Stimulated activated CD4-positive, alpha-beta T cell treated with anti-CD3 and anti-CD28 coated beads, TNF-alpha, amount 100 ng/mL, for 1 hour (primary cell): ENCODE measurements at regions not wholly inside any gene's neighbourhood (a gene's known extent, or its start where the extent isn't known, plus 50 kb on each side); places are given as distances from the start of the nearest gene placed in this dataset.

Experiments used
- DNase-seq, 3 donors: peaks; one replicate each; pipeline ENCODE4 v3.0.0-alpha.2; 2020; ENCODE audit warnings: low read depth in 3 of 3, low spot score in 1 of 3

- no peak for DNase-seq
Observed at GRCh38 chr4:24117975-24118374, 228.1 kb upstream of the PPARGC1A start.

DNA sequence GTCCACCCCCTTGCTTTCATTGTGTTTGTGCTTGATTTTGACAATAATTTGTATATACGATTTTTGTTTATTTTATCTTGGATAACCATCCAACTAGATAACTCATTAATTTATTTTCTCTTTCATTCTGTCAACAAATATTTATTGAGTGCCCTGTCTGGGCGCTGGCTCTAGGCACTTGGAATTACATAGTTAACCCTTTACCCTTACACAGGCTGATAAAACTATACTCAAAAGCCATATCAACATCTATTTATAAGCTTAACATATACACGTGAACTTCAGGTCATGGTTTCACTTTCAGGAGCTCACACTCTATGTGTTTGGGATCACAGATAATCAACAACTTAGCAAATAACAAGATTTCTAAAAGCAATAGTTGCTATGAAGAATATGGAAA lies 226.3 kb upstream of the PPARGC1A start:
- no peak for DNase-seq

- DNase-seq = no peak
Observed at GRCh38 chr4:24114919-24115500, 225.2 kb upstream of the PPARGC1A start.

DNA sequence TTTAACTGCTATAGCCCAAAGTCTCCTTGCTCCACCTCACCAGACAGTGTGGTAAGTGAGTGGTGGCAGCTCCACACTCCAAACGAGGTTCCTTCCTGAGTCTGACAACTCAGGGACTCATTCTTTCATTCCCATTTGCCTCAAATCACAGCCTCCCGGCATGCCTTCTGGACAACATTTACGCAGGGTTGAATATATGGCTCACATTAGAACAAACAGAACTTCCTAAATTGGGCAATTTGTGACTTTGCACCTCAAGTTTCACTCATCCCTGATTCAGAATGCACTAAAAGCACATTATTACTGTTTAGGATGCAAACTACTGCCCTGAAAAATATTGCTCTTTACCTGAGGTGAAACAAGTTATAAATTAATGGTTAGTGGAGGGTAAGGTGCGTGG lies 224.6 kb upstream of the PPARGC1A start:
- DNase-seq = no peak

DNA sequence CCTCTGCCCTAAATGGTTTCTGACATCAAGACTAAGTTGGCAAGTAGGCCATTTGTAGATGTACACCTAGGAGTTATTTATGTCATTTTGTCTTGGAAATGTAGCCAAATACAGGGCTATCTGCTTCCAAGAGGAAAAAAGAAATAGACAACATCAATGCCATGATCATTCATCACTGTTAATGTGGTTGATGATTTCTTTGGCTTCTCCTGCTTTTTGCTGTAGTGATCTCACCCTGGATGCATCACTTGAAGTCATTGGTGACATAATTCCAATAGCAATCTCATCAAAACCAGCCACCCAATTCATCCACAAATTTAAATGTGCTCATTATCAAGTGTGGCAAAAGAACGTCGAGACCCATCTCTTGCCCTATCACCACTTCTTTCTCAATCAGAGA lies 222.6 kb upstream of the PPARGC1A start:
- no peak for DNase-seq

GRCh38 chr4:24108567-24108966 lies 218.7 kb upstream of the PPARGC1A start:
- DNase-seq = no peak

DNA sequence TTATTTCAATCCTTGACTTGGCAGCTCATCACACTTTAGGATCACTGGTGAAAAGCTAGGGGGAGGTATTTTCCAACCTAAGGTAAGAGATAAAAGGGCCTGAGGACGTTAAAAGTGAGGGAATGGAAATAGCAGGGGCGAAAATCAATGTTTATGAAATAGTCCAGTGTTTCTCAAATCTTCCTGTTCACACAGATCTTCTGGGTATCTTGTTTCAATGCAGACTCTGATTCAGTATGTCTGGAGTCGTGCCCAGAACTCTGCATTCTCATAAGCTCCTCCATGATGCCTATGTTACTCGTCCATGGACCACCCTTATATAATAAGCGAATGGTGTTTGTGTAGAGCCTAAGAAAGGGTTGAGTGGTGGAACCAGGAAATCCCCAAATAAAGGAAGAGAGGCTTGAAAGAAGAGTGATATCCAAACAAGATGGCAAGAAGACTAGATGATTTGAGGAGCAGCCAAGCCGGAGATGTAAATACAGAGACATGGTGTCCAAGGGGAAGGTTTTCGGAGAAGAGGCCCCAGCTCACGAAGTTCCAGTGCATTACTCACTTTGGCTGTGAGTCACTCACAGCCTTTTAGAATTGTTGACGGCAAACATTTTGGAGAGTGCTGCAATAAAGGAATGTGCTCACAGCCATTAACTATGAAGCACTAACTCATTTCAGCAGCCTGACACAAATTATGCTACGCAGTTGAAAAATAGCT lies 215.6 kb upstream of the PPARGC1A start:
- DNase-seq = no peak

DNA sequence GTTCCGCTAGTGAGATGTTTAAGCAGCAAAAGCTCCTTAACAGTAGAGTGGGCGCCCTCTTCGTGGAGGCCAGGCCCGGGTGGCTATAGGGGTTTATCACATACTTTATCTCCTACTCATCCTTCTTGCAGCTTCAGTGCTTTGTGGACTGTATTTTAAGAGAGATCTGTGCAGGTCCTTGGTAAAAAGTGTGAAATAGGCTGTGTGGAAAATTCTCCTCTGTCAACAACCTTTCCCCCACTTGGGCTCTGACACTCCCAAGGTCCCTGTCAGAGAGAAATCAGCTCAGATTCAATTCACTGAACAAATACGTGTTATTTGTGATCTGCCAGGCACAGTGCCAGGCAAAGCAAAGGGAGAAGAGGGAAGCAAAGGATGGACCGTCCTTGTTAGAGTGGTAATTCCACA lies 214.3 kb upstream of the PPARGC1A start:
- DNase-seq = no peak

- no peak for DNase-seq
Observed at GRCh38 chr4:24103434-24104157, 213.7 kb upstream of the PPARGC1A start.

DNA sequence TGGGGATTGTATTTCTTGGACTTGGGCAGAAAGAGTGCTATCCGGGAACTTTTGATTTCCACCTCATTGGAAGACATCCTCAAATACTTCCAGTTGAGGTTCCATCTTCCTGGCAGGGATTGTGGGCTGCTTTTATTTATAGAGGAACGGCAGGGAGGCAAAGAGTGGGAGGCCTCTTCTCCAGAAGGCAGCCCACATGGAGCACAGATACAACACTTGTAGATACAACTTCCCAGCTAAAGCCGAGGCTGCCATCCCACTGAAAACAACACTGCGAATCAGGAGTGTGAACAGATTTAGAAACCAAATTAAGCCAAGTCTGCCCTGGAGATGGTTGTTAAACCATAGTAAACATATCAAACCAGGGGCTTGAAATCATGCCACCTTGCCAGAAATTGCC lies 212.8 kb upstream of the PPARGC1A start:
- no peak for DNase-seq

- DNase-seq = no peak
Observed at GRCh38 chr4:24096603-24097002, 206.8 kb upstream of the PPARGC1A start.

DNA sequence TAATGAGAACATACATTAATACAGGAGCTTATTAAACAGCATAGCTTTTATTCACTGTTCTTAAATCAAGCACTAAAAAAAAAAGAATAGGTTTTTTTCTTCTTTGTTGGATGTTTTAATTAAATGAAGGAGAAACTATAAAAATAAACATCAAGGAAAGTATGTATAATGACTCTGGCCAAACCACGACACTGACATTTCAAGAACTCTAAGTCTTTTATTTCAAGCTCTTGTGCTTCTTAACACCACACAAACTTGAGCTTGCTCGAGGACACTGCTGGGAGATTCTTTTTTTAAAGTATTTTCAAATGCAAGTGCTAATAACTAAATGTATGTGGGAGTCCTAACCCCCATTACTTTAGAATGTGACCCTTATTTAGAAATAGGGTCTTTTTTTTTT lies 204.9 kb upstream of the PPARGC1A start:
- no peak for DNase-seq

DNA sequence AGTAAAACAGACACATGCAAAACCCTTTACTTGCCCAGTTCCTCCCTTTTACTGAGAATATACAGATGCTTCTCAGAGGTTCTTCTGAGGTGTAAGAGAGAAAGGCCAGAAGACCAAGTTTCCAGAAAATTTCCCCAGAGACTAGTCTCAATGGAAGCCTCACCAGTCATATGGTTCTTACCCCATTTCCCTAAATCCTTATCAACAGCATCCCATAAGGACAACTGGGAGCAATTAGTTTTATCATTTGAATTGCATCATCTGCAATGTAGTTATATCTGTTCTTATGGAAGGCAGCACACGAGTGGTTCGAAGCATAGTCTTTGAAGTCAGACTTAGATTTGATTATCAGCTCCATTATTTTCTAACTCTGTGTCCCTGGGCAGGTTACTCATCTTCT lies 203.6 kb upstream of the PPARGC1A start:
- DNase-seq = no peak

DNA sequence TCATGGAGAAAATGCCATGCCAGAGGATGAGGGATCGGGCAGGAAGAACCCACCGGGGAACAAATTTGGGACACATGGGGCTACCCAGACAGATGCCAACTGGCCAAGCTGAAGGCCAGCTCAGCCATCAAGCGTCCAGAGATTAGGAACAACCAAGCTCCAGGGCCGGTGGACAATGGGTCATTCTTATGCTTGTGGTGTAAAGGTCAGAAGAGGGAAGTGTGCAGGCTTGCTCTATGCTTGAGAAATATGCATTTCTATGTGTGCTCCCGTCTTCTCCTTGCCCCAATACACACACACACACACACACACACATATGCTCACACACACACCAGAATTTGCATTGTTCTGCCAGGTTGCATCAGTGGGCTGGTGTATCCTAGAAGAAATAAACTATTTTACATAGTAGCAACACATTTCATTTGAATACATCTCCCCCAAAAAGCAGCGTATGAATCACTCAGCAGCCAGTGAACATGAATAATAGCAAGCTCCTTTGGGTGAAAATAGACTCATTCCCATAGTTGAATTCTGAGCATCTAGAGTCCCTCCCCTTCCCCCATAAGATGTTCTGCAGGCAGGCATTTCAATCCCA lies 201.9 kb upstream of the PPARGC1A start:
- DNase-seq = no peak

GRCh38 chr4:24089851-24090534 lies 200.1 kb upstream of the PPARGC1A start:
- no peak for DNase-seq

- DNase-seq = no peak
Observed at GRCh38 chr4:24080871-24081270, 191.0 kb upstream of the PPARGC1A start.

GRCh38 chr4:24078347-24078962 lies 188.6 kb upstream of the PPARGC1A start:
- DNase-seq = no peak

- no peak for DNase-seq
Observed at GRCh38 chr4:24076811-24077210, 187.0 kb upstream of the PPARGC1A start.

DNA sequence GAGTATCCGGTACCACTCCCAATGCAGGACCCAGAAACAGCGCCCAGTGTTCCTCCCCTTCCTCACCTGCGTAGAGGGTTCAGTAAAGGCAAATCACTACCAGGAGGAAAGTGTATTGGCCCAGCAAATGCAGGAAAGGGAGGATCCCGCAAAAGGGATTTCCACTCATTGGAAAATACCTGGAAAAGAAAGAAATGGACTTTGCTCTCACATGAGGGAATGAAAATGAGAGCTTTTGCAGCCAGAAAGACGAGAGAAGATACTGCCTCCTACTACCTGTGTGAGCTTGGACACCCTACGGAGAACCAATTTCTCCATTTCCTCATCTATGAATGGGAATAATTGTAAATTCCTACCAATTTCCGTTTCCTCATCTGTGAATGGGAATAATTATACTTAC lies 184.1 kb upstream of the PPARGC1A start:
- no peak for DNase-seq

DNA sequence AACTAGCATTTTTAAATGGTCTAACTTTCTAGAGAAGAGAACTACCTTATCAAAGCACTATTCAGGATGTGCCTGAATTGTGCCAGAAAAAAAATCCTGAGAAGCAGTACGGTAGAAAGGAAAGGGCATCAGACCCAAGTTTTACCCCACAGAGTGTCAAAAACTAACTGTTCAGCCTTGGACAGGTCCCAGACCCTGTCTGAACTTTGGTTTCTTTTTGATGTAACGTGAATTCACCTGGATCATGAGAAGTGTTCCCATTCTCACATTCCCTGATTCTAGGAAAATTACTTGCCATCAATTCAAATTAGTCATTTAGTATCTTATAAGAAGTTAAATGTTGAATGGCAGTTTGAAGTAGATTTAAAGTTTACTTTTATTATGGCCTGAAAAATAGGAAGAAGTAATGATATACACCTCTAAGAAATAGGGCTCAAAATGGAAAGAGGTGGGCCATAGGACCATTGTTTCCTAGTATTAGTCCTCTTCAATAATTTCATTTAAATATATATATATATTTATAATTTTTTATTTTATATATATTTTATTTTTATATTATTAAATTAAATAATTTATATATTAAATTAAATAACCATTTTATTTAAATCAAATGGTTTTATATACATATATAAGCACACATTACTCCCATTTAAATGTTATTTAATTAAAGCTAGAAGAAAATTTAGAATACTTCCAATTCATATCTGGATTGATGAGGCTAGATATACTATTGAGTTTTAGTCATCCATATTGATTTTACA lies 181.9 kb upstream of the PPARGC1A start:
- no peak for DNase-seq
